ENCODE measurements at regions not wholly inside any gene's neighbourhood (a gene's known extent, or its start where the extent isn't known, plus 50 kb on each side); places are given as distances from the start of the nearest gene placed in this dataset.

DNA sequence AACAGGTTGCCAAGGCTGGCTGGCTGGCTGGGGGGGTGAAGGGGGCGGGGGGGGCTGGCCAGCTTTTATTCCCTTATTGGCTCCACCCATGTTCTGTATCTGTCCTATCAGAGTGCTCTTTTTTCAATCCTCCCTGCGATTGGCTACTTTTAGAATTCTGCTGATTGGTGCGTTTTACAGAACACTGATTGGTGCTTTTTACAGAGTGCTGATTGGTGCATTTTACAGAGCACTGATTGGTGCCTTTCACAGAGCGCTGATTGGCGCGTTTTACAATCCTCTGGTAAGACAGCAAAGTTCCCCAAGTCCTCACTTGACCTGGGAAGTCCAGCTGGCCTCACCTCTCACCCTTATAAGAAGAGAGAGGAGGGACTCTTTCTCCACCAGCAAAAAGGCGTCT is 175.9 kb downstream of the ERCC6L2 start:
- Histone ChIP-seq H3K27me3 (ENCODE audit: control insufficient read depth, insufficient read depth, low read length) (no peaks in the 10 kb centered on the region), H3K4me3 (ENCODE audit: low read depth, low read length) (no peak overlapping the region), H3K36me3 (ENCODE audit: control insufficient read depth, insufficient read depth, low read length) (no peaks in the 10 kb centered on the region)
- TF ChIP-seq, protein P1, sequence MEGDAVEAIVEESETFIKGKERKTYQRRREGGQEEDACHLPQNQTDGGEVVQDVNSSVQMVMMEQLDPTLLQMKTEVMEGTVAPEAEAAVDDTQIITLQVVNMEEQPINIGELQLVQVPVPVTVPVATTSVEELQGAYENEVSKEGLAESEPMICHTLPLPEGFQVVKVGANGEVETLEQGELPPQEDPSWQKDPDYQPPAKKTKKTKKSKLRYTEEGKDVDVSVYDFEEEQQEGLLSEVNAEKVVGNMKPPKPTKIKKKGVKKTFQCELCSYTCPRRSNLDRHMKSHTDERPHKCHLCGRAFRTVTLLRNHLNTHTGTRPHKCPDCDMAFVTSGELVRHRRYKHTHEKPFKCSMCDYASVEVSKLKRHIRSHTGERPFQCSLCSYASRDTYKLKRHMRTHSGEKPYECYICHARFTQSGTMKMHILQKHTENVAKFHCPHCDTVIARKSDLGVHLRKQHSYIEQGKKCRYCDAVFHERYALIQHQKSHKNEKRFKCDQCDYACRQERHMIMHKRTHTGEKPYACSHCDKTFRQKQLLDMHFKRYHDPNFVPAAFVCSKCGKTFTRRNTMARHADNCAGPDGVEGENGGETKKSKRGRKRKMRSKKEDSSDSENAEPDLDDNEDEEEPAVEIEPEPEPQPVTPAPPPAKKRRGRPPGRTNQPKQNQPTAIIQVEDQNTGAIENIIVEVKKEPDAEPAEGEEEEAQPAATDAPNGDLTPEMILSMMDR (IDR thresholded peaks at IDR 0.05; ENCODE audit: insufficient read depth, low read length, poor library complexity, severe bottlenecking) = no peak
- no peak for DNase-seq (ENCODE audit: low read depth)

DNA sequence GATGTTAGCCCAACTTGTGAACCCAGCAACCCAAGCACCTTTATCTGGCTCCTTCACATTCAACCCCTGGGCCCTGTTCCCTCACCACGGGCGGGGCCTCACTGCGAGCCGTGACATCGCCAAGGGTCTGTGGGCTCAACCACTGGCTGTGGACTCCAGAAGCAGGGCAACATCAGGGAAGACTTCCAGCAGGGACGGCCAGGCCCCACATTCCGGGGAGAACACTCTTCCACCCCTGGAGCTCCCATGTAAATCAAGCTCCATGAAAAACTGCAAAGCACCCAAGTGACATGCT is 175.3 kb downstream of the ERCC6L2 start:
- Histone ChIP-seq H3K27me3 (ENCODE audit: control insufficient read depth, insufficient read depth, low read length) (no peaks in the 10 kb centered on the region), H3K36me3 (ENCODE audit: control insufficient read depth, insufficient read depth, low read length) (no peaks in the 10 kb centered on the region), H3K4me3 (ENCODE audit: low read depth, low read length) (no peak overlapping the region)
- DNase-seq (ENCODE audit: low read depth) = no peak
- TF ChIP-seq, protein P1 (IDR thresholded peaks at IDR 0.05; ENCODE audit: insufficient read depth, low read length, poor library complexity, severe bottlenecking) = no peak

DNA sequence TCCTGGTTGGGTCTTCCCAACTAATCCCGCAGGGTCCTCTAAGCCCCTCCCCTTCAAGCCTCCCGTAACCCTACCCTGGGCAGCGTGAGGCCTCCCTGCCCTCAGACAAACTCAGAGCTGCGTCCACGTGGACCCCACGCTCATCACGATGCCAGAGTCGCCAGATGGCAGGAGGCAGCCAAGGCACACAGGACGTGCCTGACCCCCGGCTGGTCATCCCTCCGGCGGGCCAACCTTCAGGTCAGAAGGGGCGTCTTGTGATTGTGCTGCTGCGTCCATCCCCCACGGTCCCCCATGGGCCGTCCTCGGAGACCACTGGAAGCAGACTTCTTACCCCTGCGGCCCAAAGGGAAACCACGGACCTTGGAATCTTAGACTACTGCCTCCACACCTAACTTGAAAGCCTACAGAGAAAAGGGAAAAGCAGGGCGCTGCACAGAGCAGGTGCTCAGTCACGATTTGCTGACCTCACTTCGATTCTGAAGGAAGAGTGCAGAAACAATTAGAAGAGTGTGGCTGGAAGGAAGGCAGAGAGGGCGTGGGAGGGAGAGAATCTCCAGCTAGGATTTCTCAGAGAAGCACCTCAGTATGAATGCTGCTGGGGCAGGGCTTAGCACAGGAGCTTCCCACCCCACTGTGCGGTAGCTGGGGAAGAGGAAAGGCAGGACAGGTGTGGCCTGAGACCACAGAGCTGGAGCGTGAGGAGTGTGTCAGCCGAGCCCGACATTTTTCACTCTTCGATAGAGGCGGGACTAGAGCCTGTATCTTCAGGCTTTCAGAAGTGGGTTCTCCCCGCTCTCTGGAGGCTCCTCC is 174.8 kb downstream of the ERCC6L2 start:
- TF ChIP-seq, protein P1 (IDR thresholded peaks at IDR 0.05; ENCODE audit: insufficient read depth, low read length, poor library complexity, severe bottlenecking) = no peak
- no peak for DNase-seq (ENCODE audit: low read depth)
- no peaks in the 10 kb centered on the region for H3K36me3 ChIP-seq (ENCODE audit: control insufficient read depth, insufficient read depth, low read length)
- no peak overlapping the region for H3K4me3 ChIP-seq (ENCODE audit: low read depth, low read length)
- no peaks in the 10 kb centered on the region for H3K27me3 ChIP-seq (ENCODE audit: control insufficient read depth, insufficient read depth, low read length)

DNA sequence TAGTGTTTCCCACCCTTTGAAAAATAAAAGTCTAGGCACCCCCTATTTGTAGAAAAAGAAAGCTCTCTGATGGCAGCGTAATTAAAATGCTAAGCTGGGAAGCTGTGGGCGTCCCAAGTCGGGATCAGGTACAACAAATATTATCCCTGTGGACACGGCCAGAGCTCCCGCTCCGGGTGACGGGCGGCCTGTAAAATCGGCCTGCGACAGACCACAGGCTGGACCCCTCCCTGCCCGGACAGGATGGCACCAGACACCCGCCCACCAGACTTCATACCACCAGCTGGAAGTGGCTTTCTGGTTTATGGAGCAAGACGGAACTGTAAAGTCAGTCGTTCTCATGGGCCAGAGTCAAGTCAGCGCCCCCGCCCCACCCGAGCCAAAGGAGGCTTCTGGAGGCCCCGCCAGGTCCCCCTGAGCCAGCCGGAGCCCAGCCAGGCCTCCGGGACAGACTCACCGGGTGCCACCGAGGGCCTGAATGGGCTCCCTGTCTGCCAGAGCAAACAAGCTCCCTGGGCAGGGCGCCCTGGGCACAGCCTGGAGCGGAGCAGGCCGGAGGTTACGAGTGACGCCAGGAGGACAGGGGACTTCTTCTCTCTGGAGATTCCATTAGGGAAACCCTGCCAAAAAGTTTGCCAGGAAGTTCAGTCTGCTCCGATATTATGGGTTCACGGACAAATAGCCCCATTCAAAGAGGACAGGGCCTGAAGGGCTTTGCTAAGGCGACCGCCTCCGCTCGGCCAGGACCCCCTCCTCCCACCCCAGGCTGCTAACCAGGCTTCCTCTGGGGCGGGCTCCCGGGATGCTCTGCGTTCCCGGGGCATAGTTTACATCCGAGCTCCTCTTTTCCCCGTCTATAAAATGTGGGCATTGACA is 173.7 kb downstream of the ERCC6L2 start:
- Histone ChIP-seq H3K36me3 (ENCODE audit: control insufficient read depth, insufficient read depth, low read length) (no peaks in the 10 kb centered on the region), H3K4me3 (ENCODE audit: low read depth, low read length) (no peak overlapping the region), H3K27me3 (ENCODE audit: control insufficient read depth, insufficient read depth, low read length) (no peaks in the 10 kb centered on the region)
- no peak for DNase-seq (ENCODE audit: low read depth)
- TF ChIP-seq, protein P1 (IDR thresholded peaks at IDR 0.05; ENCODE audit: insufficient read depth, low read length, poor library complexity, severe bottlenecking) = no peak

DNA sequence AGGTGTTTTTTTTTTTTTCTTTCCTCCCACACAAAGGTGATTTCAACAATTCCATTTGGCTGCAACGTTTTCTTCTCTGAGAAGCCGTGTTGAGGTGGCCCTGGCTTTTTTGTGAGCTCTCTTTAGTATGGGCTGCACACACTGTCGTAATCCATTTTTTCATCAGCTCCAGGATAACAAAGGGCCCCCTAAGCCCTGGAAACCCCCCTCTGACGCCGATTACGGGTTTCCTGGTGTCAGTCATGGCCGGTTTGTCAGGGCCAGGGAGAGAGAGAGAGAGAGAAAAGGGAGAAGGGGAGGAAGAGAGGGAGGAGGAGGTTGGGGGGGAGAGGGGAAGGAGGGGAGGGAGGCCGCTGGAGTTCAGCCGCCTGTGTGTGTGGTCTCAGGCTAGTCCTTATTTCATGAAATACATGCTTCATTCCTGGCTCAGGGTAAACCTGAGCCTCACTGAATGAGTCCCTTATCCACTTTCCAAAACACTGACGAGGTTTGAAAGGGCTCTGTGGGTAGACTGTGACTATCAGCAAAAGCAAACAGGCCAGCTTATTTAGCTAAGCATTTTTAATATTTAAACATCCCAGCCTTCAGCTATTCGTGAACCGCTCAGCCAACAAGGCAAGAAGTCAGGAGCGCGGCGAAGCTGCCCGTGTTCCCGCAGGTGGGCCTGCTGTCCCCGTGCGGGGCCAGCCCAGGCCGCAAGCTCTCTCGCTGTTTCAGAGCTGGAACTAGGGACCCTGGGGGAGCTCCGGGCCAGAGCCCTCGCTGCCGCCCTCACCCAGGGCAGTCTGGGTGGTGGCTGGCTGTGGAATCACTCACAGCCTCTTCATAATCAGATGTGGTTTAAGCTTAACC is 172.8 kb downstream of the ERCC6L2 start:
- TF ChIP-seq, protein P1 (IDR thresholded peaks at IDR 0.05; ENCODE audit: insufficient read depth, low read length, poor library complexity, severe bottlenecking) = no peak
- H3K4me3 ChIP-seq (ENCODE audit: low read depth, low read length) = no peak overlapping the region
- H3K27me3 ChIP-seq (ENCODE audit: control insufficient read depth, insufficient read depth, low read length) = no peaks in the 10 kb centered on the region
- H3K36me3 ChIP-seq (ENCODE audit: control insufficient read depth, insufficient read depth, low read length) = no peaks in the 10 kb centered on the region
- peak; percentile 44 for DNase-seq (ENCODE audit: low read depth)
